ENCODE measurements at regions not wholly inside any gene's neighbourhood (a gene's known extent, or its start where the extent isn't known, plus 50 kb on each side); places are given as distances from the start of the nearest gene placed in this dataset.

DNA sequence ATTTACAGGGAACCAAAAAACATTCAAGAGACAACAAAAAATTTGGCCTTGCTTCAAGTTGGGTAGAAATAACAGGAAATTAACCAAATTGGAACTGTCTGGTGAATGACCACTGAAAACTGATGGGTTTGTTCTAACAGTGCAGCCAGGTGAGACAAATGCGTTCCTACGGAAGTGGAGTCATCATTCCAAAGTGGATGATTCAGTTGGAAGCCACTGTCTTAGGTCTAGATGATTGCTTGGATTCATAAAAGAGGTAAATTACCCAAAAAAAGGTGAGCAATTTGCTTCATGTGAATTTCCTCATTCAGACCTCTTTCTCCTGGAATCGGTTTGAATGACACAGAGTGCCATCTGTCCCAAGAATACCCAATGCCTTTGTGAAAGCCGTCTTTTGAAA lies 87.1 kb upstream of the IPO5 start:
- ChIA-PET CTCF (interaction anchor here (0.7 to 1.7 kb wide), 2 partner anchors 10 to 25 kb away, joined by 3 to 7 read pairs; no protein-coding TSS in a partner anchor), POLR2A (interaction anchor here (0.6 kb wide), 1 partner anchor 101 kb away, joined by 3 read pairs; no protein-coding TSS in a partner anchor)
- Mint-ChIP-seq H3K27ac (no peak overlapping the region), H3K36me3 (ENCODE audit: low read depth) (no peaks in the 10 kb centered on the region), H3K4me3 (no peak overlapping the region), H3K9me3 (no peaks in the 10 kb centered on the region), H3K27me3 (peaks cover 8% of the 10 kb centered on the region), H3K4me1 (no peaks in the 10 kb centered on the region)
- DNase-seq = no peak

DNA sequence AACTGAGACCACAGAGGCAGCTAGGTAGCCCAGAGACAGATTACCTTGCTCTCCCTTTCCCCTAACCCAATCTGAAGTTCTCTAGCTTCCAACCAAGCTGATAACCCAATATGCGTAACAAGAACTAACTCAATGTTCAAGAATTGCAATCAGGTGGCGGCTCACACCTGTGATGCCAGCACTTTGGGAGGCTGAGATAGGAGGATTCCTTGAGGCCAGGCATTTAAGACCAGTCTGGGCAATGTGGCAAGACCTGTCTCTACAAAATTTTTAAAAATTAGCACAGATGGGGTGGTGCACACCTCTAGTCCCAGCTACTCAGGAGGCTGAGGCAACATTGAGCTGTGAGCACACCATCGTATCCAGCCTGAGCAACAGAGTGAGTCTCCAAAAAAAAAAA lies 86.7 kb upstream of the IPO5 start:
- CTCF ChIA-PET = interaction anchor here (0.7 to 1.7 kb wide), 2 partner anchors 11 to 25 kb away, joined by 3 to 7 read pairs; no protein-coding TSS in a partner anchor
- Mint-ChIP-seq H3K36me3 (ENCODE audit: low read depth) (no peaks in the 10 kb centered on the region), H3K9me3 (no peaks in the 10 kb centered on the region), H3K4me1 (no peaks in the 10 kb centered on the region), H3K27me3 (peaks cover 10% of the 10 kb centered on the region), H3K4me3 (no peak overlapping the region), H3K27ac (no peak overlapping the region)
- POLR2A ChIA-PET = interaction anchor here (0.6 kb wide), 1 partner anchor 101 kb away, joined by 3 read pairs; no protein-coding TSS in a partner anchor
- no peak for DNase-seq

DNA sequence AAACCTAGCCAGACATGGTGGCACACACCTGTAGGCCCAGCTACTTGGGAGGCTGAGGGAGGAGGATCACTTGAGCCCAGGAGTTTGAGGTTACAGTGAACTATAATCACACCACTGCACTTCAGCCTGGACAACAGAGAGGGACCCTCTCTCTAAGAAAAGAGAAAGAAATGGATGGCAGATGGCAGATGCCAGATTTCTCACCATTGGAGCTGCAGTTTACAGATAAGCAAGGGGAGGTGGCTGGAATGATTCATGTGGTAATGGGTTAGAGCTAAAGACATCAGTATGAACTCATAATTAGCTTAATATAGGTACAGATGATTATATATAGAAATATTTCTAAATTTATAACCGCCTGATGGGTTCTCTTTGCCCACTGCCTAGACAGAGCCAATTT lies 80.1 kb upstream of the IPO5 start:
- Mint-ChIP-seq H3K36me3 (ENCODE audit: low read depth) (no peaks in the 10 kb centered on the region), H3K4me3 (no peak overlapping the region), H3K9me3 (no peaks in the 10 kb centered on the region), H3K27ac (no peak overlapping the region), H3K27me3 (peaks cover 15% of the 10 kb centered on the region), H3K4me1 (no peaks in the 10 kb centered on the region)
- DNase-seq = no peak
- CTCF ChIA-PET = no interaction called here
- POLR2A ChIA-PET = no interaction called here

DNA sequence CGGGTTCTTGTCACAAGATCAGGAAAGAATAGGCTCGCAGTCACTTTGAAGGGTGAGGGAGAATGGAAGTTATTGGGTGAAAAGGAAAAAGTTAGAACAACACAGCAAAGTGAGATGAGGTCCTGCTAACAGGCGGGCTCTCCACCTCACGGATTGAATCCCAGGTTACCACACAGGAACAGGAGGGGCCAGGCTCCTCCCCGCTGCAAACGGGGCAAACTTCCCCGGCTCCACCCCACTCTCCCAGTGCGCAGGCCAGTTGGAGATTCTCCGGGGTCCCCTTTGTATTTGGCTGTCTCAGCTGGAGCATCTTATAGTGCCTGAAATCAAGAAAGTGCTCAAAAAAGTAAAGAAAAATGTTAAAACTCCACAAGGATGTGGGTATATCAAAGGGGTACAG lies 78.3 kb upstream of the IPO5 start:
- no peaks in the 10 kb centered on the region for H3K9me3 Mint-ChIP-seq
- DNase-seq = no peak
- POLR2A ChIA-PET = no interaction called here
- peaks cover 10% of the 10 kb centered on the region for H3K27me3 Mint-ChIP-seq
- H3K4me1 Mint-ChIP-seq = no peaks in the 10 kb centered on the region
- H3K4me3 Mint-ChIP-seq = no peak overlapping the region
- CTCF ChIA-PET = no interaction called here
- H3K36me3 Mint-ChIP-seq (ENCODE audit: low read depth) = no peaks in the 10 kb centered on the region
- no peak overlapping the region for H3K27ac Mint-ChIP-seq

DNA sequence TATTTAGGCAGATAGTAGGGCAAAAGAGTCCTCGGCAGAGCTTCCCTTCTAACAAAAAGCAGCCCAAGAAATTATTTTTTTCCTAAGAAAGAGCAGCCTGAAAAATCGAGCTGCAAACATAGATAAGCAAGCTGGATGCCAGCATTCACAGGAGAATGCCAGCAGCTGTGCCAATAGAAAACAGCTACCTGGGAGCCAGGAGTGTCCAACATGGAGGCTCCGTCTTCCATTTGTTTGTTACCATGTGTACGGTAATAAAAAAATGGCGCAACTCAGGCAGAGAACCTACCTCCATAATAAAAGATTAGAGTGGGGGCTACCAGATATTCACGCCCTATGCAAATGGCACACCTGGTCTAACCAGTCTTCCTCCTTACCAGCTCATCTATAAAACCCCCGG lies 77.6 kb upstream of the IPO5 start:
- ChIA-PET CTCF (no interaction called here), POLR2A (no interaction called here)
- DNase-seq = no peak
- Mint-ChIP-seq H3K27ac (no peak overlapping the region), H3K4me3 (no peak overlapping the region), H3K4me1 (no peaks in the 10 kb centered on the region), H3K9me3 (no peaks in the 10 kb centered on the region), H3K36me3 (ENCODE audit: low read depth) (no peaks in the 10 kb centered on the region), H3K27me3 (peaks cover 10% of the 10 kb centered on the region)

DNA sequence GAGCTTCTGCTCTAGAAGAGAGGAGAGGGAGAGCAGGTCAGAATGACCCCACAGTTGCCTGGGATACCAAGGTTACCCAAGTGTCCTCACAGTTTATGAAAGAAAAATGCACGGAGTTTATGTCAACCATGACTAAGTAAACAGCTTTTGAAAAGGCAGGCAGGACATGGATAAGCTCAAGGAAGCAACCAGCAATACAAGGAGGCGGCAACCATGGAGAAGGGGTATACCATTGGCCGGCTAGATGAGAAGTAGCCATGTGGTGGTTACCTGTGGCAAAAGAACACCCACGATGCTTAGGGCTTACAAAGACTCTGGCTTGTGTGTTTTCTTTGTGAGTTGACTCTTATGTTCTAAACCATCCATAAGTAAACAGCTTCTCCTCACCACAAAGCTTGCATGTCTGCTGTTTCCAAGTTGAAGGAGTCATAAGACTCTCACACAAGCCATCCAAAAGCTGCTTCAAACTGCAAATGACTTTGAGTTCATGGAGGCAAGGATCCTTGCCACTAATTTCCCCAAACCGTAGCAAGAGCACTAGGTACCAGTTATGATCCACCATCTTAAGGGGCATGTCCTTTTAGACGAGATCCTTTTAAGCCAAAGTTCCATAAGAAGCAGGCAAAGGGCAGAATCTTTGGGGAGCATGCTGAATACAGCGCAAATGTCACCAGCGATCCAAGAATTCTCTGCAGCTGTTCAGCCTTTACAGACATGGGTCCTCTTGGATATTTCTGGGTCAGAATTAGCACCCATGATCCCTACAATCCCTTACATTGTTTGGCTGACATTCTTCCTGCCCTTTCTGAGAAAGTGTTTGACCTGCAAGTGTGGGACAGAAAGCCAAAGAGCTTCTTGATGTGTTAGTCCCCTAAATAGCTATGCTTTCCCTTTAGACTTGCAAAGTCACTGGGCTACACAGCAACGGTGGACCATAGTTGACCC lies 74.8 kb upstream of the IPO5 start:
- no peaks in the 10 kb centered on the region for H3K4me1 Mint-ChIP-seq
- no peak overlapping the region for H3K27ac Mint-ChIP-seq
- POLR2A ChIA-PET = no interaction called here
- H3K9me3 Mint-ChIP-seq = no peaks in the 10 kb centered on the region
- H3K36me3 Mint-ChIP-seq (ENCODE audit: low read depth) = no peaks in the 10 kb centered on the region
- H3K4me3 Mint-ChIP-seq = no peak overlapping the region
- DNase-seq = no peak
- CTCF ChIA-PET = interaction anchor here (1.1 kb wide), 1 partner anchor 23 kb away, joined by 3 read pairs; no protein-coding TSS in a partner anchor
- peaks cover 8% of the 10 kb centered on the region for H3K27me3 Mint-ChIP-seq

DNA sequence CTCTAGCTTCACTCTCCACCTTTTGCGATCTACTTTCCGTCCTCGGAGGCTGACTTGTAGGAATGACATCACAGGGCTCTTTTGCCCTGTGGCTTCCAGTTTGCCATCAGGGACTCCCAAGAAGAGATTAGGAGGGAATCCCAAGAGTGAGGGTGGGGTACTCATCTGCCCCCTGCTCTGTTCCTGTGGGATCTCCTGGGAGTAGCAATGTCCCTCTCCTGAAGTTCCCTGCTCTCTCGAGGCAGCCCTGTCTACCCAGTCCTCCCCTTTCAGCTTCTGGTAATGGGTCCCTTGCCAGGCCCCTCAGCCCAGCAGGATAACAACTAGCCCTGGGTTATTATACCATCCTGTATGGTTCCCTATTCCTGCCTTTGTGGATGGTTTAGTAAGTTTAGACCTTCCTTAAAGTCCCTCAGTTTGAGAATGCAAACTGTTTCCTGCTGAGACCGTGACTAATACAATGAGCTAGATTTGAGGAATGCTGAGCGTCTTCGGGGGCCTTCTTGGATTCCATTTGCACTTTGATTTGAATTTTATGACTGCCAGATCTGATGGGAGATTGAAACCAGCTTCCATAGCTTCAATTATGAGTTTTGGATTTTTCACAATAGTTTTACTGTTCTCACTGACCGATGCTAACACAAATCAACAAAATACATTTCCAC lies 73.7 kb upstream of the IPO5 start:
- H3K36me3 Mint-ChIP-seq (ENCODE audit: low read depth) = no peaks in the 10 kb centered on the region
- no peak overlapping the region for H3K4me3 Mint-ChIP-seq
- no peak overlapping the region for H3K27ac Mint-ChIP-seq
- ChIA-PET CTCF (interaction anchor here (0.6 to 1.1 kb wide), 2 partner anchors 22 to 24 kb away, joined by 3 read pairs; no protein-coding TSS in a partner anchor), POLR2A (no interaction called here)
- H3K4me1 Mint-ChIP-seq = no peaks in the 10 kb centered on the region
- H3K27me3 Mint-ChIP-seq = peaks cover 8% of the 10 kb centered on the region
- no peak for DNase-seq
- no peaks in the 10 kb centered on the region for H3K9me3 Mint-ChIP-seq

DNA sequence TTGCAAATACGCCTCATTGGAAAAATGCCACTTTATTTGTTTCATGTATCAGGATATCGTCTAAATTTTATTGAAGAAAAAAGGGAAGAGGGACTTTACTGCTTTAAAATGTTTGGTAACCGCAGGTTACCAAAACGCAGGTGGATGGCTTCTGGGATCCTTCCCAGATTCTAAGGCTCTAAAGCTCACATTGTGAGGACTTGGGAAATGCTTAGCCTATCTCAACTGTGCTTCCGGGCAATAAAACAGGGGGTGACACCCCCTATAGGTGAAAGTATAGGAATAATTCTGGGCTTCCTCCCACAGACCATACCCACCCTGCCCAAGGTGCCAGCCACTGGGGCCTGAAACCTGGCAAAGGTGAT lies 73.2 kb upstream of the IPO5 start:
- POLR2A ChIA-PET = no interaction called here

DNA sequence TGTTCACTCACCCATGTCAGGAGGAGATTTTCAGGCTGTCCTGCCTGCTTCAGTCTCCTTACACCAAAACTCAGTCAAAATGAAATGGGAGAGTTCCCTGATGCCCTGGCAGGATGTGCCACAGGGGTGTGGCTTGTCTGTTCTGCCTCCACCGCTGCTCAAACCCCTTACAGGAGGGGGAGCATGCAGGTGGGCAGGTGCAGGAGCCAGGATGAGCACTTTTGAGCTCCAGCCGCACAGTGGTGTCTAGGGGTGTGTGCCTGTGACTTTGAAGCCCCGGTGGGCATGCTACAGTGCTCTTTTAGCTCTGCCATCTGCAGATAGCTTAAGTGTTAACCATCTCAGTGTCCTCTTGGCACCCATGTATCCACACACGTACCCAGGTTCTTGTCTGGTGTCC lies 71.9 kb upstream of the IPO5 start:
- Mint-ChIP-seq H3K4me1 (no peaks in the 10 kb centered on the region), H3K4me3 (no peak overlapping the region), H3K27me3 (peaks cover 1% of the 10 kb centered on the region), H3K9me3 (no peaks in the 10 kb centered on the region), H3K36me3 (ENCODE audit: low read depth) (no peaks in the 10 kb centered on the region), H3K27ac (no peak overlapping the region)
- CTCF ChIA-PET = no interaction called here
- POLR2A ChIA-PET = no interaction called here
- DNase-seq = no peak

More for the DNA sequence above, 73.2 kb upstream of the IPO5 start:
- no peak overlapping the region for H3K4me3 Mint-ChIP-seq
- no peak for DNase-seq
- H3K36me3 Mint-ChIP-seq (ENCODE audit: low read depth) = no peaks in the 10 kb centered on the region
- no peak overlapping the region for H3K27ac Mint-ChIP-seq
- H3K27me3 Mint-ChIP-seq = peaks cover 7% of the 10 kb centered on the region
- CTCF ChIA-PET = interaction anchor here (0.6 kb wide), 1 partner anchor 22 kb away, joined by 3 read pairs; no protein-coding TSS in a partner anchor
- H3K4me1 Mint-ChIP-seq = no peaks in the 10 kb centered on the region
- no peaks in the 10 kb centered on the region for H3K9me3 Mint-ChIP-seq

DNA sequence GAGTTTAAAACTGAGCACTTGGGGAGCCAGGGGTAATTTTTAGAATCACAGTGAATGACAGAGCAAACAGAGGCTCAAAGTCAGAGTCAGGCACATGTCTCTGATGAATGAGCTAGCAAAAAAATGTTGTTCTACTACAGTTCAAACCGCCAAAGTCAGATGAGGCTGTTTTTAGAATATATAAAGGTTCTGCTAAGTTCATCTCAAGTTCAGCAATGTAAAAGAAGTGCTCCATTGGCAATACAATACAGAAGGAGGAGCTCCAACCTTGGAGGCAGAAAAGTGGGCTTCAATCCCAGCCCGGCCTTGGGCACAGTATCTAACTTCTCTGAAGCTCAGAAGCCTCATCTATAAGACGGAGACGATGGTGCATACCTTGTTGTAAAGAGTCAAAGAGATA lies 70.1 kb upstream of the IPO5 start:
- CTCF ChIA-PET = no interaction called here

DNA sequence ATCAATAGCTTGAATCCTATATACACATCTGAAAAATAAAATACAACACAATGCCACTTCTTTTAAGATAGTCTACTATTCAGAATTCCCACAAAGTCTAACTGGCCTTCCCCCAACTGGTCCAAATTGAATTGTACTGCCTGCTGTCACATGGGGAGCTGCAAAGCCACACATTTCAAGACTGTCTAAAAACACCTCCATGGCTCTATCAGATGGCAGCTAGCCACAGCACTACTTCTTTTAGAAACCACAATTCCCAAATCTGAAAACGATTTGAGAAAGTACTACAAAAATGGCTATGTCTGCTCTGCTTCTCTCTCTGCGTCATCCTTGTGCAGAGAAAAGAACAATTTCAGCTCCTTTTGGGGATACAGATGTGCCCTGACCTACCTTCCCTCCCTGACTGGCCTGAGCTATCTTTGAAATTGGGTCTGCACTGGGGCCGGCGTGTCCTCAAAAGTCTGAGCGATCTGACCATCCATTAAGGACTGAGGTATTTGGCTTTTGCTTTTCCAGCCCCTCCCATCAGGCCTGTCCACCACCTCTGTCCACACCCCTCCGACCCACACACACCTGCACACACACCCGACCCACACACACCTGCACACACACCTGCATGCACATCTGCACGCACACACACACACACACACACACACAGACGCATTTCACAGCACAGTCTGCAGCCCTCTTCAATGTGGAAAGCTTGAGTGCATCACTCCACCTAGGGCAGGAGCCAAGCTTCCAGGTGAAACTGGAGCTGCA lies 68.6 kb upstream of the IPO5 start:
- Mint-ChIP-seq H3K4me1 (no peaks in the 10 kb centered on the region), H3K36me3 (ENCODE audit: low read depth) (no peaks in the 10 kb centered on the region), H3K9me3 (no peaks in the 10 kb centered on the region), H3K4me3 (no peak overlapping the region), H3K27me3 (no peaks in the 10 kb centered on the region), H3K27ac (no peak overlapping the region)
- DNase-seq = no peak
- CTCF ChIA-PET = no interaction called here
- POLR2A ChIA-PET = no interaction called here

More for the DNA sequence above, 70.1 kb upstream of the IPO5 start:
- H3K4me3 Mint-ChIP-seq = no peak overlapping the region
- no peak overlapping the region for H3K27ac Mint-ChIP-seq
- no peaks in the 10 kb centered on the region for H3K27me3 Mint-ChIP-seq
- H3K9me3 Mint-ChIP-seq = no peaks in the 10 kb centered on the region
- DNase-seq = no peak
- POLR2A ChIA-PET = no interaction called here
- H3K36me3 Mint-ChIP-seq (ENCODE audit: low read depth) = no peaks in the 10 kb centered on the region
- H3K4me1 Mint-ChIP-seq = no peaks in the 10 kb centered on the region

DNA sequence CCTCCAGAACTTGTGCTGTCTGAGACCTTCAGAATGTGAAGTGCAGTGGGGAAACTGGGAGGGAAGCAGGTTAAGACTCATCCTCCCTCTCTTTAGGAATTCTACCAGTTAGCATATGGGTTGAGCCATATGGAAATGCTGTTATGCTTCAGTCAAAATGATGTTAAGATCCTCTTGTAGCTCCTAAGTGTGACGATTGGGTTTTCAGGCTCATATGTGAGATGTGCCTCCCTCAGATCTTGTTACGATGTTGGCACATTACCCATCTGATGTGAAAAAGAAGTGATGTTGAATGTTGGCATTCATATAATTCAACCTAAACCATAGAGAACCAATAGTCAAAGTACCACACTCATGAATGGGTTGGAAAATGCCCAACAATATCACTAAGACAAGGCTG lies 67.8 kb upstream of the IPO5 start:
- no peak overlapping the region for H3K4me3 Mint-ChIP-seq
- POLR2A ChIA-PET = no interaction called here
- H3K36me3 Mint-ChIP-seq (ENCODE audit: low read depth) = no peaks in the 10 kb centered on the region
- H3K4me1 Mint-ChIP-seq = no peaks in the 10 kb centered on the region
- CTCF ChIA-PET = no interaction called here
- no peaks in the 10 kb centered on the region for H3K27me3 Mint-ChIP-seq
- no peak overlapping the region for H3K27ac Mint-ChIP-seq
- no peaks in the 10 kb centered on the region for H3K9me3 Mint-ChIP-seq
- DNase-seq = no peak

DNA sequence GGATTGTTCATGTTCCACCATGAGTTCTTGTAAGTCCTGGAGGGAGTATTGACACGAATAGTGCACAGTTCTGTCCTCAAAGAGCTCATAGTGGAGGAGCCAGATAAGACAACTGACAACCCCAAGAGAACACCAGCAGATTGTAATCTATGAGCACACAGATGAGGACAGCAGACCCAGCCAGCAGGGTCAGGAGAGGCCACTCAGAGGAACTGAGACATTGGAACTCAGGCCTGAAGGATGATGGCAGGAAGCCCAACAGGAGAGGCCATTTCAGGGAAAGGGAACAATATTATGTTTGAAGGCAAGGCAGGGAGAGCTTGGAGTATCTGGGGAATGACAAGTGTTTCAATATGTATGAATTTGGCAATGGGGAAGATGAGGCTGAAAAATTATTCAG lies 63.7 kb upstream of the IPO5 start:
- Mint-ChIP-seq H3K27me3 (peaks cover 3% of the 10 kb centered on the region), H3K4me3 (no peak overlapping the region), H3K27ac (no peak overlapping the region), H3K4me1 (no peaks in the 10 kb centered on the region), H3K9me3 (no peaks in the 10 kb centered on the region), H3K36me3 (ENCODE audit: low read depth) (no peaks in the 10 kb centered on the region)
- POLR2A ChIA-PET = no interaction called here
- CTCF ChIA-PET = interaction anchor here (0.7 kb wide), 1 partner anchor 168 kb away, joined by 4 read pairs; no protein-coding TSS in a partner anchor
- no peak for DNase-seq
